Thyroid gland (tissue), 4 donors: ENCODE measurements at regions not wholly inside any gene's neighbourhood (a gene's known extent, or its start where the extent isn't known, plus 50 kb on each side); places are given as distances from the start of the nearest gene placed in this dataset.
"Not testable (repeated sequence)": the region's sequence is repeated elsewhere in the genome, so short reads cannot be mapped to it uniquely, and the experiment has no call there.

Experiments
- POLR2A ChIP-seq, 2 donors: fragments of 450-650 bp; IDR thresholded peaks; one replicate each; pipeline ENCODE4 v1.6.1; 2017; ENCODE audit warnings: antibody characterized with exemption in 2 of 2, mild to moderate bottlenecking in 2 of 2, moderate library complexity in 1 of 2
- TF ChIP-seq, protein P1 (sequence below), 6 experiments: fragments of 200-600 bp in 3 of 6; fragments of 450-650 bp in 3 of 6; sonication (generic) in 3 of 6; IDR thresholded peaks; one replicate each; pipeline ENCODE4 v1.5.1; 2016 to 2019; ENCODE audit warnings: antibody characterized with exemption in 6 of 6, mild to moderate bottlenecking in 2 of 6, inconsistent platforms in 1 of 6, moderate library complexity in 1 of 6

DNA sequence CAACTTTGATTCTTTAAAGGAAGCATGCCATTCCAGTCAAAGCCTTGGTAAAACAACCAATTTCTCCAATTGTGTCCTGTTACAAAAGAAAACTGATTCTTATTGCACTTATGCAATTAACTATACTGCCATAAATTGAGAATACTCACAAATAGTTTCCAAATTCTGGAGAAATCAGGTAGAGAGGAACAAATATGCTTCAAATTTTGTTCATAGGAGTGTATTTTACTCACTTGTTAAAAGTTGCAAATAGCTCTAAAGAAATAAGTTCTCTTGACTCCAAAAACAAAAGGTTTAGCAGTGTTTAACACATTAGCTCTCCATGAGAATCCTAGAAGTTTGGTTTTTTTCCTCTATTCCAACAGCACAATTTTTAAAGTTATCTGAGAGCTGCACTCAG lies 176.1 kb upstream of the SMAD3 start:
- TF ChIP-seq, protein P1, sequence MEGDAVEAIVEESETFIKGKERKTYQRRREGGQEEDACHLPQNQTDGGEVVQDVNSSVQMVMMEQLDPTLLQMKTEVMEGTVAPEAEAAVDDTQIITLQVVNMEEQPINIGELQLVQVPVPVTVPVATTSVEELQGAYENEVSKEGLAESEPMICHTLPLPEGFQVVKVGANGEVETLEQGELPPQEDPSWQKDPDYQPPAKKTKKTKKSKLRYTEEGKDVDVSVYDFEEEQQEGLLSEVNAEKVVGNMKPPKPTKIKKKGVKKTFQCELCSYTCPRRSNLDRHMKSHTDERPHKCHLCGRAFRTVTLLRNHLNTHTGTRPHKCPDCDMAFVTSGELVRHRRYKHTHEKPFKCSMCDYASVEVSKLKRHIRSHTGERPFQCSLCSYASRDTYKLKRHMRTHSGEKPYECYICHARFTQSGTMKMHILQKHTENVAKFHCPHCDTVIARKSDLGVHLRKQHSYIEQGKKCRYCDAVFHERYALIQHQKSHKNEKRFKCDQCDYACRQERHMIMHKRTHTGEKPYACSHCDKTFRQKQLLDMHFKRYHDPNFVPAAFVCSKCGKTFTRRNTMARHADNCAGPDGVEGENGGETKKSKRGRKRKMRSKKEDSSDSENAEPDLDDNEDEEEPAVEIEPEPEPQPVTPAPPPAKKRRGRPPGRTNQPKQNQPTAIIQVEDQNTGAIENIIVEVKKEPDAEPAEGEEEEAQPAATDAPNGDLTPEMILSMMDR (IDR thresholded peaks at IDR 0.05): not testable (repeated sequence)
- not testable (repeated sequence) for TF ChIP-seq POLR2A (IDR thresholded peaks at IDR 0.05)
